Chondrocyte (in vitro differentiated cells): ENCODE measurements at regions not wholly inside any gene's neighbourhood (a gene's known extent, or its start where the extent isn't known, plus 50 kb on each side); places are given as distances from the start of the nearest gene placed in this dataset.

Experiments
- DNase-seq: peaks from one replicate; pipeline ENCODE4 v3.0.0; 2021; ENCODE audit warnings: mixed read lengths, low spot score
- H3K27ac Mint-ChIP-seq: one replicate; pipeline ENCODE4 v1.8.0; 2021; ENCODE audit warnings: mild to moderate bottlenecking, moderate library complexity, mixed read lengths; ENCODE audit not compliant: unreplicated experiment
- H3K27me3 Mint-ChIP-seq: 2 replicates; pipeline ENCODE4 v1.8.0; 2021; ENCODE audit warnings: low read depth, mixed read lengths
- H3K36me3 Mint-ChIP-seq: 2 replicates; pipeline ENCODE4 v1.8.0; 2021; ENCODE audit warnings: low read depth, mixed read lengths
- H3K4me1 Mint-ChIP-seq: 2 replicates; pipeline ENCODE4 v1.8.0; 2021; ENCODE audit warnings: low read depth, mild to moderate bottlenecking, mixed read lengths
- H3K4me3 Mint-ChIP-seq: one replicate; pipeline ENCODE4 v1.8.0; 2021; ENCODE audit warnings: mild to moderate bottlenecking, moderate library complexity, mixed read lengths; ENCODE audit not compliant: unreplicated experiment
- H3K9me3 Mint-ChIP-seq: 2 replicates; pipeline ENCODE4 v1.8.0; 2021; ENCODE audit warnings: low read depth, mixed read lengths
- TF ChIP-seq, protein P1 (sequence below): fragments of 200-600 bp; sonication (generic); IDR thresholded peaks from 2 replicates; pipeline ENCODE4 v1.5.0; 2021; ENCODE audit warnings: antibody characterized with exemption, mild to moderate bottlenecking, moderate library complexity

DNA sequence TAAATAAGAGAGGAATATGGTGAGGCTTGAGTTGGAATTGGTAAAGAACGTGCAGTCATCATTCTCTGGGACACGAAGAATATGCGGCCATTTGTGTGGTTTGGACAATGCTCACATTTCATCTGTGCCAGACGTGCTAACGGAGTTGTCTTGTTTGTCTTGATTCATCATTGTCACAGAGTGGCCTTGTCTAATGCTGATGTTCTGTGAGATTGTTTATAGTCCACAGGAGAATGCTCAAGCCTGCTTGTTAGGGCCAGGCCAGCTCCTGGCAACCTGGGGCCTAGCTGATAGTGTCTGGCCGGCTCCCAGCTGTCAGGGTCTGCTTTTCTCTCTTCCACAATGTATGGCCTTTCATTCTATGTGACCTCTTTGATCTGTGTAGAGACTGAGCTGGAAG, 384.7 kb downstream of the EDEM1 start:
- H3K9me3 Mint-ChIP-seq, result peaks cover 10% of the 10 kb centered on the region

DNA sequence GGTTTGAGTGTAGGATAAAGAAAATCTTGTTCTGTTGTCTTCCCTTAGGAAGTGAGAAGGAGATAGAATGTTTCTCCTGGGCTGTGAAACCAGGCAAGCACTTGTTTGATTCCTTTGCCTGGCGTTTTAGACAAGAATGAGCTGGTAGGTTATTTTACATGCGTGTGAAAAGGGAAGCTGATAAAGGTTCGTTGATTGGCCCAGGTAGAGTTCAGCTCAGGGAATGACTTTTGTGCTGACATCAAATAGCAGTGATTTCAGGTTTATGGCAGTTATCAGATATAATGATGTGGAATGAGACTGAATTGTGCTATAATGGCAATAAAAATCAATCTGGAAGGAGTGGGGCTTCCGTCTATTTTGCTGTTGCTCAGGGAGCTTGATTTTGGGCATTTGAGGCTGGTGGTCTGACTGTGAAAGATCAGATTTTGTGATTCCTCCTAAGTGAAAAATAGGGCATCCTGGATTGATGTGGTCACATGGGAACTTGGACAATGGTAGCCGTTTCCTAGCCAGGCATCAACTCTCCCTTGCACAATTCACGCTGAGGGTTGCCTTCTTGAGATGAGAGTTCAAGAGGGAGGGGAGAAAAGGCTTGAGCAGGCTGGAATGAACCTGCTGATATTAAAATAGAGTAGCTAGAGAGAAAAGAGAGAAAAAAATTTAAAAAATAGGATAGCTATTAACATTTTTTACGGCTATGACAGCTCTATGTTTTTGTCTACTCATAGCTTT, 388.9 kb downstream of the EDEM1 start:
- no peaks in the 10 kb centered on the region for H3K9me3 Mint-ChIP-seq
- DNase-seq, result no peak
- TF ChIP-seq, protein P1, sequence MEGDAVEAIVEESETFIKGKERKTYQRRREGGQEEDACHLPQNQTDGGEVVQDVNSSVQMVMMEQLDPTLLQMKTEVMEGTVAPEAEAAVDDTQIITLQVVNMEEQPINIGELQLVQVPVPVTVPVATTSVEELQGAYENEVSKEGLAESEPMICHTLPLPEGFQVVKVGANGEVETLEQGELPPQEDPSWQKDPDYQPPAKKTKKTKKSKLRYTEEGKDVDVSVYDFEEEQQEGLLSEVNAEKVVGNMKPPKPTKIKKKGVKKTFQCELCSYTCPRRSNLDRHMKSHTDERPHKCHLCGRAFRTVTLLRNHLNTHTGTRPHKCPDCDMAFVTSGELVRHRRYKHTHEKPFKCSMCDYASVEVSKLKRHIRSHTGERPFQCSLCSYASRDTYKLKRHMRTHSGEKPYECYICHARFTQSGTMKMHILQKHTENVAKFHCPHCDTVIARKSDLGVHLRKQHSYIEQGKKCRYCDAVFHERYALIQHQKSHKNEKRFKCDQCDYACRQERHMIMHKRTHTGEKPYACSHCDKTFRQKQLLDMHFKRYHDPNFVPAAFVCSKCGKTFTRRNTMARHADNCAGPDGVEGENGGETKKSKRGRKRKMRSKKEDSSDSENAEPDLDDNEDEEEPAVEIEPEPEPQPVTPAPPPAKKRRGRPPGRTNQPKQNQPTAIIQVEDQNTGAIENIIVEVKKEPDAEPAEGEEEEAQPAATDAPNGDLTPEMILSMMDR, result no peak
- H3K27me3 Mint-ChIP-seq, result no peaks in the 10 kb centered on the region
- H3K4me1 Mint-ChIP-seq, result no peaks in the 10 kb centered on the region
- H3K27ac Mint-ChIP-seq, result no peak overlapping the region
- H3K36me3 Mint-ChIP-seq, result no peaks in the 10 kb centered on the region
- H3K4me3 Mint-ChIP-seq, result no peak overlapping the region

More for the DNA sequence above, 384.7 kb downstream of the EDEM1 start:
- TF ChIP-seq, protein P1, result no peak
- Mint-ChIP-seq H3K4me1 (no peaks in the 10 kb centered on the region), H3K4me3 (no peak overlapping the region), H3K27ac (no peak overlapping the region), H3K36me3 (no peaks in the 10 kb centered on the region), H3K27me3 (no peaks in the 10 kb centered on the region)
- DNase-seq, result no peak

DNA sequence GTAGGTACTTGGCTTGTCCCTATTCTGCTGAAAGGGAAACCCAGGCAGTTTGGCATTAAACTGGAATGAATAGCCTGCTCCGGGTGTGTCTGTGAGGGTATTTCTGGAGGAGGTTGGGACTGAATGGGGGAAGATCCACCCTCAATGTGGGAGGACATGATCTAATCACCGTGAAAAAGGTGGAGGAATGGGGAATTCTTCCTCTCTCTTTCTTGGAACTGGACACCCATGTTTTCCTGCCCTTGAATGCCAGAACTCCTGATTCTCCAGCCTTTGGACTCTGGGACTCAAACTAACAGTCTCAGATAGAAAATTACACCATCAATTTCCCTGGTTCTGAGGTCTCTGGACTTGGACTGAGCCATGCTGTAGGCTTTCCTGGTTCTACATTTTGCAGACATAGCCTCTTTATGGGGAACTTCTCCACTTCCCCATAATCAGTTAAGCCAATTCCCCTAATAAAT, 391.7 kb downstream of the EDEM1 start:
- no peaks in the 10 kb centered on the region for H3K9me3 Mint-ChIP-seq
- no peaks in the 10 kb centered on the region for H3K27me3 Mint-ChIP-seq
- TF ChIP-seq, protein P1, result no peak
- H3K4me1 Mint-ChIP-seq, result no peaks in the 10 kb centered on the region
- H3K27ac Mint-ChIP-seq, result no peak overlapping the region
- no peaks in the 10 kb centered on the region for H3K36me3 Mint-ChIP-seq
- H3K4me3 Mint-ChIP-seq, result no peak overlapping the region
- no peak for DNase-seq

- no peak for DNase-seq
- Mint-ChIP-seq H3K27me3 (no peaks in the 10 kb centered on the region), H3K4me3 (no peak overlapping the region), H3K9me3 (no peaks in the 10 kb centered on the region), H3K36me3 (no peaks in the 10 kb centered on the region), H3K27ac (no peak overlapping the region), H3K4me1 (no peaks in the 10 kb centered on the region)
- TF ChIP-seq, protein P1, result no peak
Measured at GRCh38 chr3:5579946-5580345, 392.4 kb downstream of the EDEM1 start.

DNA sequence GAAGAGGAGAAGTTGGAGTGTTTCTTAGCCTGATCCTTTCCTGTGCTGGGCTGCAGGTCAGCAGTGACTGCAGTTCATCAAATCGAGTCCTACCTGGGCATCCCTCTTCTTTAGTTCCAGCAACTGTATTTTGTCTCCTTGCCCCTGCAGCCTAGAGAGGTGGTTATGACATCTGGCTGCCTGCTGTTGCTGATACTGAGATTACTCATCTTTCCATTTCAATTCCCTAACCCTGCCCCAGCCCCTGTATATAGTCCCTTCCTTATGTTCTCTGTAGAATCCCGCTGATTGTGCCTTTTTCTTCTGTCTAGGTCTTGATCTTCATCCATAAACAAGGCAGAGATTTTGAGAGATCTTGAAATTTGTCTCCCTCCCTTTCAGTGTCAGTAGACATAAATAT, 393.3 kb downstream of the EDEM1 start:
- no peaks in the 10 kb centered on the region for H3K4me1 Mint-ChIP-seq
- TF ChIP-seq, protein P1, result no peak
- H3K27ac Mint-ChIP-seq, result no peak overlapping the region
- no peaks in the 10 kb centered on the region for H3K27me3 Mint-ChIP-seq
- H3K4me3 Mint-ChIP-seq, result no peak overlapping the region
- DNase-seq, result no peak
- no peaks in the 10 kb centered on the region for H3K9me3 Mint-ChIP-seq
- H3K36me3 Mint-ChIP-seq, result no peaks in the 10 kb centered on the region
